ENCODE measurements at regions not wholly inside any gene's neighbourhood (a gene's known extent, or its start where the extent isn't known, plus 50 kb on each side); places are given as distances from the start of the nearest gene placed in this dataset.

DNA sequence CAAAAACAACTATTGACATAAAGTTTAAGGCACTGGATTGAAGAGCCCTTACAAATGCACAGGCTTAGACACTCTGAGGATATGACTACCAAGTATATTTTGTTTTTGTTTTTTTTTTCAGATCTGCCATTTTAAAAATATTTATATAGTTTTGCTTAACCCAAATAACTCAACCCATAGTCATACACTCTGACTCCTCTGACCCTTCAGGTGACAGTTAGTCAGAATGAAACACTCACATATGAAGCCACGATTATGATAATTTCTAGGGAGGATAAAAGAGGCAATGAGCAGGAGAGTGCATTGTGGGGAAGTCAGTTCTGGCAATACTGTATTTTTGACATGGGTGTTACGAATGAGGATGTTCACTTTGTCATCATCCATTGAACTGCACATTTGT is 774.7 kb downstream of the MECOM start:
- Histone ChIP-seq H3K27me3 (ENCODE audit: control insufficient read depth, insufficient read depth, low read length) (no peaks in the 10 kb centered on the region), H3K9me3 (ENCODE audit: control insufficient read depth, low read depth, low read length) (no peaks in the 10 kb centered on the region), H3K9ac (ENCODE audit: low read length) (no peak overlapping the region), H3K4me3 (ENCODE audit: low read length) (no peak overlapping the region), H3K27ac (ENCODE audit: low read length) (no peak overlapping the region), H3K4me1 (ENCODE audit: control insufficient read depth, low read depth, low read length) (no peaks in the 10 kb centered on the region), H3K36me3 (ENCODE audit: control insufficient read depth, low read depth, low read length) (no peaks in the 10 kb centered on the region)

DNA sequence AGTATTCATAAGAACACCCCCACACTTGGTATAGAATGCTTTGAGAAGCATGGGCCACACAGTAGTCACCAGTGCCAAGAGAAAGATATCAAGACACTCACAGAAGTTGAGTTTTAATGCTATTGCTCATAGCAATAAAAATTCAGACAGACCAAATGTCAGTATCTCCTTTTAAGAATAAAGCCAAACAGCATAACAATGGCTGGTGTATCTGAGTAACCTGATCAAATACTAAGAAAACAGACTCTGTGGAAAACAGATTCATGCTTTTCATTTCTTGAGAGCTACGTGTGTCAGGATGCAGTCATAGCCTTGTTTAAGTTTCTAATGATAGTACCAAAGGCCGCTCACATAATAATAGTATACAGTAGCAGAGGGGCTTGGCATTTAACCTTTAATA is 778.5 kb downstream of the MECOM start:
- H3K9me3 ChIP-seq (ENCODE audit: control insufficient read depth, low read depth, low read length) = no peaks in the 10 kb centered on the region
- peaks cover 8% of the 10 kb centered on the region for H3K4me1 ChIP-seq (ENCODE audit: control insufficient read depth, low read depth, low read length)
- H3K27me3 ChIP-seq (ENCODE audit: control insufficient read depth, insufficient read depth, low read length) = no peaks in the 10 kb centered on the region
- no peak overlapping the region for H3K4me3 ChIP-seq (ENCODE audit: low read length)
- no peaks in the 10 kb centered on the region for H3K36me3 ChIP-seq (ENCODE audit: control insufficient read depth, low read depth, low read length)
- H3K27ac ChIP-seq (ENCODE audit: low read length) = no peak overlapping the region
- no peak overlapping the region for H3K9ac ChIP-seq (ENCODE audit: low read length)

DNA sequence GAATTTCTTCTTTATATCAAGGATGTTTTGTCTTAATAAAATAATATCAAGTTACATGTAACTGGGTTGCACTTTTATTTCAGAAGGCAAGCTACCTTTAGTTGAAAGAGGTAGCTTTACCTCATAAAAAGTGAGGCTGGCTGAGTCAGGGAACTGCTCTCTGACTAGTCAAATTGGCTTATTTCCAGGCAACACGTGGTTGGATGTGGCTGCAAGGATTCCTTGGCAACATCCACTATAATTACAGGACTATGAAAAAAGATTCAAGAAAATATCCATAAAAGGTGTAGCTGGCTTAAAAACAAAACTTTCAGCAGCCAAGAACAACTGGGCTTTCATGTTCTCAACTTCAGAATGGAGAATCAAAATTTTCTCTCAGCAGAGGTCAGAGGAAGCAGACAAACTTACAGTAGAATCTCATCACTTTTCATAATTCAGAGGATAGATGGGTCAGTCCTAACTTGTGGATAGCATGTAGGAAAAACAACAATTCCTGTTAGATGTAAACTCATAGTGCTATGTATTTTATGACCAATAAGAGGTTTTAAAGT is 779.1 kb downstream of the MECOM start:
- peaks cover 8% of the 10 kb centered on the region for H3K4me1 ChIP-seq (ENCODE audit: control insufficient read depth, low read depth, low read length)
- H3K9ac ChIP-seq (ENCODE audit: low read length) = no peak overlapping the region
- no peaks in the 10 kb centered on the region for H3K36me3 ChIP-seq (ENCODE audit: control insufficient read depth, low read depth, low read length)
- no peak overlapping the region for H3K27ac ChIP-seq (ENCODE audit: low read length)
- no peaks in the 10 kb centered on the region for H3K27me3 ChIP-seq (ENCODE audit: control insufficient read depth, insufficient read depth, low read length)
- no peaks in the 10 kb centered on the region for H3K9me3 ChIP-seq (ENCODE audit: control insufficient read depth, low read depth, low read length)
- no peak overlapping the region for H3K4me3 ChIP-seq (ENCODE audit: low read length)

DNA sequence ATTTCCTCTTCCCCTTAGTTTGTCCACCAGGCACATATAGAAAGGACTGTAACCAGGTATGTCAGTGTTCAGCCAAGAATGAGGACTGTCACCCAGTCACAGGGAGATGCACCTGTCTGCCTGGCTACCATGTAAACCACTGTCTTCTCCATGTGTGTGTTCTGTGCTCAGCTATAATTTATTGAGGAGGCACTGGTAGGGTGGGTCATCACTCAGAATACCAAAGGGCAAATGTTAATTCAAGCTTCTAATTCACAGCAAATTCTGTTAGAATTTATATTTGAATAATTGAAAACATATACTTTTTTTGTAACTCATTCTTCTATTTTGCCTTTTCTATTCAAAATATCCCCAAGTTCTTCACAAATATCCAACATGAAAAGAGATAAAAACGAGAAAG is 780.4 kb downstream of the MECOM start:
- Histone ChIP-seq H3K4me1 (ENCODE audit: control insufficient read depth, low read depth, low read length) (peaks cover 12% of the 10 kb centered on the region), H3K27me3 (ENCODE audit: control insufficient read depth, insufficient read depth, low read length) (no peaks in the 10 kb centered on the region), H3K27ac (ENCODE audit: low read length) (no peak overlapping the region), H3K9ac (ENCODE audit: low read length) (no peak overlapping the region), H3K4me3 (ENCODE audit: low read length) (no peak overlapping the region), H3K36me3 (ENCODE audit: control insufficient read depth, low read depth, low read length) (no peaks in the 10 kb centered on the region), H3K9me3 (ENCODE audit: control insufficient read depth, low read depth, low read length) (no peaks in the 10 kb centered on the region)

DNA sequence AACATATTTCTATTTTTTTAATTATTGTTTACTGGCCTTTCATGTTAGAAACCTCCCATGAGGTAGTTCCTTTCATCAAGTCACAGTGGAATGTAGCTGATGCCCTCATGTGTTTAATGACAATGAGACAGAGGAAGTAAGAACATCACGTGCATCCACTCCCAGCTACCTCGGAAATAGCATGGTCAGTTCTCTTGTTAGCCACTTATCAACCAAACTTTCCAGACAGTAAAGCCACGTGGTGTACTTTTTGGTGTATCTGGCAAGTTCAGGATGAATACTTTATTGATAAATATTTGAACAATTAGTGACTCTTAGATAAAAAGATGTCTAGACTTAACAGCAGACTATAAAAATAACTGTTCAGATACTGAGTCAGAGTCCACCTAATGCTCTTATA is 781.7 kb downstream of the MECOM start:
- no peak overlapping the region for H3K9ac ChIP-seq (ENCODE audit: low read length)
- H3K4me1 ChIP-seq (ENCODE audit: control insufficient read depth, low read depth, low read length) = peaks cover 19% of the 10 kb centered on the region
- no peaks in the 10 kb centered on the region for H3K36me3 ChIP-seq (ENCODE audit: control insufficient read depth, low read depth, low read length)
- H3K9me3 ChIP-seq (ENCODE audit: control insufficient read depth, low read depth, low read length) = no peaks in the 10 kb centered on the region
- H3K27ac ChIP-seq (ENCODE audit: low read length) = no peak overlapping the region
- no peak overlapping the region for H3K4me3 ChIP-seq (ENCODE audit: low read length)
- H3K27me3 ChIP-seq (ENCODE audit: control insufficient read depth, insufficient read depth, low read length) = no peaks in the 10 kb centered on the region

DNA sequence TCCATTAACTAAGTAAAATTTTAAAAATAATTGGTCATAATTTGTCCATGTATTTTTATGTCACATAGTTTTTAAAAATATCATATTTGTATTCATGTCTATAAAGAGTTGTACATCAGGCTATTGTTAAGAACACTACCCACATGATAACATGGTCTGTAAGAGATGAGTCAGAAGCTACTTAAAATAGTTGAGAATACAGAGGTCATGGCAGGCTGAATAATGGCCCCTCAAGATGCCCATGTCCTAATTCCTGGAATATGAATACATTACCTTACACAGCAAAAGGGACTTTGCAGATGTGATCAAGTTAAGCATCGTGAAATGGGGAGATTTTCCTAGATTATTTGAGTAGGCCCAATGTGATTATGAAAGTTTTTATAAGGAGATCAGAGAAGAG is 782.9 kb upstream of the GOLIM4 start:
- Histone ChIP-seq H3K4me3 (ENCODE audit: low read length) (no peak overlapping the region), H3K27ac (ENCODE audit: low read length) (no peak overlapping the region), H3K36me3 (ENCODE audit: control insufficient read depth, low read depth, low read length) (no peaks in the 10 kb centered on the region), H3K4me1 (ENCODE audit: control insufficient read depth, low read depth, low read length) (peaks cover 19% of the 10 kb centered on the region), H3K27me3 (ENCODE audit: control insufficient read depth, insufficient read depth, low read length) (no peaks in the 10 kb centered on the region), H3K9me3 (ENCODE audit: control insufficient read depth, low read depth, low read length) (no peaks in the 10 kb centered on the region), H3K9ac (ENCODE audit: low read length) (no peak overlapping the region)

DNA sequence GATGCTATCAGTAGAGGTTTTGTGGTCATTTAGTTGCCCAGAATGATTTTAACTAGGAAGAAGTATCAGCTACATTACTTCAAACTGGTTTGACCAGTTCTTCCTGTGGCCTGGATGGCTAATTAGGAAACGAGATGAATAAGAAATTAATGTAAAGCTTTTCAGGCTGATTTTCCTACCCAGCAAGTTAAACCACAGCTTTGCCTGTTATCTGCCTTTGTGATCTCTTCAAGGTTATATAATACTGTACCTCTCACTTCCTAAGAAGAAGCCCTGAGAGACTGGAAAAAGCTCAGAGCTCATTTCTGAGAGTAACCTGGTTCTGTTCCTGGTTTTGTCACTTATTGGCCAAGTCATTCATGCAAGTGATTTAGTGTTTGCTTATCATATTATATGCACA is 782.2 kb upstream of the GOLIM4 start:
- Histone ChIP-seq H3K9ac (ENCODE audit: low read length) (no peak overlapping the region), H3K9me3 (ENCODE audit: control insufficient read depth, low read depth, low read length) (no peaks in the 10 kb centered on the region), H3K27ac (ENCODE audit: low read length) (no peak overlapping the region)

DNA sequence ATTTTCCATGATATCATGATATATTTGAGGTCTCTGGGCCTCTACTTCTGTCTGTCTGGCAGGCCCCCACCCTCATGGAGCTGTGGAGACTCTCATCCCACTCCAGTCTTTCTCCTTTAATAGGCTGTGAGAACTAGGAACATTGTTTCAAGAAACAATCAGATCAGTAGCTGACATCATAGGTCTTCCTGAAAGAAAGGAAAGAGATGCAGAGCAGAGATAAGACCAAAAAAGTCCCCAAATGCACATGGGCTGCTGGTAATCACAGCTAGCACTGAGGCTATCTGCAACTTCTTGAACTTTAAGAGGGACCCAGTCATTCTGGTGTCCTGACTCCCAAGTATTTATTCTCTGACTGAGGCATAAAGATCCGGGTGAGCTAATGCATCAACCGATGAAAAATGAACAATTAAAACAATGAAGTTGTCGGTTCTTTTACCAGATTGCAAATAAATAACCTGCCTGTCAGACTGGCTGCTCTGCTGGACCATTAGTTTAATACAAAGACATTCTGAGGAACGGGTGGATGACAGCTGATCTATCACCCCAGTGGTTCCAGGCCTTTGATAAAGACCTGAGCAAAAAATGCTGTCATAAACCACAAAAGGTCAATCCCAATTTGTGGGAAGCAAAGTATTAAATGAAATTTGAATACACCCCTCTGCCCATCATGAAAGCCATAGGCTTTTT is 780.8 kb upstream of the GOLIM4 start:
- Histone ChIP-seq H3K27ac (ENCODE audit: low read length) (no peak overlapping the region), H3K4me3 (ENCODE audit: low read length) (no peak overlapping the region), H3K27me3 (ENCODE audit: control insufficient read depth, insufficient read depth, low read length) (no peaks in the 10 kb centered on the region), H3K9ac (ENCODE audit: low read length) (no peak overlapping the region), H3K36me3 (ENCODE audit: control insufficient read depth, low read depth, low read length) (no peaks in the 10 kb centered on the region), H3K4me1 (ENCODE audit: control insufficient read depth, low read depth, low read length) (peaks cover 15% of the 10 kb centered on the region), H3K9me3 (ENCODE audit: control insufficient read depth, low read depth, low read length) (no peaks in the 10 kb centered on the region)

More for the DNA sequence above, 782.2 kb upstream of the GOLIM4 start:
- Histone ChIP-seq H3K36me3 (ENCODE audit: control insufficient read depth, low read depth, low read length) (no peaks in the 10 kb centered on the region), H3K4me3 (ENCODE audit: low read length) (no peak overlapping the region), H3K4me1 (ENCODE audit: control insufficient read depth, low read depth, low read length) (peaks cover 19% of the 10 kb centered on the region), H3K27me3 (ENCODE audit: control insufficient read depth, insufficient read depth, low read length) (no peaks in the 10 kb centered on the region)

DNA sequence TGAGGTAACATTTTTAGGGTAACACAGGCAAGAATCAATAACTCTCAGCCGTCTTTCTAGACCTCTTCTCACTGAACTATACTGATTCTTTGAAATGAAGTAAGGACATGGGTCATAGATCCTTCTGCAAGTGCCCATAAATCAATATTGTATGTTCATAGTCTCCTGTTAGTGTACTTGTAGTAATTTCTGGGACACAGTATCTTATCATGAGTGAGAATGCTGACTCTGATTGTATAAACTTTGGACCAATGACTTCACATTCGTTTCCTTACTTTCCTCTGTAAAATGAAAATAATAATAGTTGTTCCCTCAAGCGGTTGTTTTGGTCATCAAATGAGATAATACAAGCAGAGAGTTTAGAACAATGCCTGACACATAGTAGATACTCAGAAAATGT is 777.1 kb upstream of the GOLIM4 start:
- H3K9ac ChIP-seq (ENCODE audit: low read length) = no peak overlapping the region
- no peak overlapping the region for H3K27ac ChIP-seq (ENCODE audit: low read length)
- no peak overlapping the region for H3K4me3 ChIP-seq (ENCODE audit: low read length)
- no peaks in the 10 kb centered on the region for H3K9me3 ChIP-seq (ENCODE audit: control insufficient read depth, low read depth, low read length)
- H3K4me1 ChIP-seq (ENCODE audit: control insufficient read depth, low read depth, low read length) = peaks cover 4% of the 10 kb centered on the region
- H3K36me3 ChIP-seq (ENCODE audit: control insufficient read depth, low read depth, low read length) = no peaks in the 10 kb centered on the region
- no peaks in the 10 kb centered on the region for H3K27me3 ChIP-seq (ENCODE audit: control insufficient read depth, insufficient read depth, low read length)

DNA sequence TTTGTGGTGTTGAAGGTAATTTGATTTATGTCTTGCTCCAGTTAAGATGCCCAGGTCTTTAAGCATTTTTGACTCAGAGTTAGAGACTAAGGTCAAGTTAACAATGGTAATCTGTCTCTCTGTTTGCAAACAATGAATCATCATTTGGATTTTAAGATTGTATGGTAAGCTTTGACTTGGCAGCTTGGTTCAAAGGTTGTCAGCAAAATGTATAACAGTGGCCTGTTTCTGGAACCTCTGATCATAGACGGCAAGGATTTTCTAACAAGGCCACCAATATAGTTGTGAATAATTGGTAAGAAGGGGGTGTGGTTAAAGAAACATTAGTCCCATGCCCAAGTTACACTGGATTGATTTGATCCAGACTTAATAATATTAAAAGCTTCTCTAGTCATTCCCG is 775.2 kb upstream of the GOLIM4 start:
- Histone ChIP-seq H3K4me1 (ENCODE audit: control insufficient read depth, low read depth, low read length) (no peaks in the 10 kb centered on the region), H3K27me3 (ENCODE audit: control insufficient read depth, insufficient read depth, low read length) (no peaks in the 10 kb centered on the region), H3K27ac (ENCODE audit: low read length) (no peak overlapping the region), H3K9me3 (ENCODE audit: control insufficient read depth, low read depth, low read length) (no peaks in the 10 kb centered on the region), H3K36me3 (ENCODE audit: control insufficient read depth, low read depth, low read length) (no peaks in the 10 kb centered on the region), H3K4me3 (ENCODE audit: low read length) (no peak overlapping the region), H3K9ac (ENCODE audit: low read length) (no peak overlapping the region)

DNA sequence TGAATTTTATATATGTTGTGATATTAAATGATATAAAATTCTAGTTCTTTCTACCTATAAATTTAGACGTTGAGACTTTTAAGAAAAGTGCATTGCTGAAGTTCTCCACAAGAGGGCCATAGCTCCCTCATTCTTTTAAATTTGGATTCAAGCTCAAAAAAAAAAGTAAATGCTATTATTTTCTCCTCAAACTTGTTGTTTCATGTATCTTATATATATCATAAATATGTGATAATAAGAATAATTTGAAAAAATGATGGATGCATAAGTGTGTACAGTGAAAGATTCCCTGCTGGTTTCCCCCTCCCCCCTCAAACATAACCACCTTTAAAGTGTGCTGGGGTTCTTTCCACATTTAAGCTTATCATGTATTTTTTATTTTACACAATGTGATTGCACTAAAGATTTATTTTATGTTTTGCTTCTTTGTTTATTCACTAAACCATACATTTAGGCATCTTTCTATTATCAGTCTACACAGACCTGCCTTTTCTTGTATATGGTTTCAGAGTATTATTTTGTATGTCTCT is 769.4 kb upstream of the GOLIM4 start:
- Histone ChIP-seq H3K4me3 (ENCODE audit: low read length) (no peak overlapping the region), H3K9ac (ENCODE audit: low read length) (no peak overlapping the region), H3K27me3 (ENCODE audit: control insufficient read depth, insufficient read depth, low read length) (no peaks in the 10 kb centered on the region), H3K4me1 (ENCODE audit: control insufficient read depth, low read depth, low read length) (no peaks in the 10 kb centered on the region), H3K27ac (ENCODE audit: low read length) (no peak overlapping the region), H3K36me3 (ENCODE audit: control insufficient read depth, low read depth, low read length) (no peaks in the 10 kb centered on the region), H3K9me3 (ENCODE audit: control insufficient read depth, low read depth, low read length) (no peaks in the 10 kb centered on the region)

Measured in iPS-18a (cell line).